ENCODE measurements at regions not wholly inside any gene's neighbourhood (a gene's known extent, or its start where the extent isn't known, plus 50 kb on each side); places are given as distances from the start of the nearest gene placed in this dataset.

- no peak for TF ChIP-seq CTCF (IDR thresholded peaks at IDR 0.05)
- no peak for TF ChIP-seq POLR2A (IDR thresholded peaks at IDR 0.05)
Observed at GRCh38 chr5:66252849-66253248, 108.7 kb downstream of the SREK1 start.
